ENCODE measurements at regions not wholly inside any gene's neighbourhood (a gene's known extent, or its start where the extent isn't known, plus 50 kb on each side); places are given as distances from the start of the nearest gene placed in this dataset.

DNA sequence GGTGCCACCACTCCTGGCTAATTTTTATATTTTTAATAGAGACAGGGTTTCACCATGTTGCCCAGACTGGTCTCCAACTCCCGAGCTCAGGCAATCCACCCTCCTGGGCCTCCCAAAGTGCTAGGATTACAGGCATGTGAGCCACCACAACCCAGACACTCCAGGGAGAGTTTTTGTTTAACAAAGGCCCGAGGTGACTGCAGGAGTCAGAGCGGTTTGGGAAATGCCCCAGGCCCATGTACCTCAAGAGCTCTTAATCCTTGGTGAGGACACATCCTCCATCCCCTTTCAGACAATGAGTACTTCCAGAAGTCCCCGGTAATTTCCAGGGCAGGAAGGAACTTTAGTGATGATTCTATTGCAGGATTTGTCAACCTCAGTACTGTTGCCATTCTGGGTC, 176.0 kb downstream of the ESRRB start:
- DNase-seq: no peak

DNA sequence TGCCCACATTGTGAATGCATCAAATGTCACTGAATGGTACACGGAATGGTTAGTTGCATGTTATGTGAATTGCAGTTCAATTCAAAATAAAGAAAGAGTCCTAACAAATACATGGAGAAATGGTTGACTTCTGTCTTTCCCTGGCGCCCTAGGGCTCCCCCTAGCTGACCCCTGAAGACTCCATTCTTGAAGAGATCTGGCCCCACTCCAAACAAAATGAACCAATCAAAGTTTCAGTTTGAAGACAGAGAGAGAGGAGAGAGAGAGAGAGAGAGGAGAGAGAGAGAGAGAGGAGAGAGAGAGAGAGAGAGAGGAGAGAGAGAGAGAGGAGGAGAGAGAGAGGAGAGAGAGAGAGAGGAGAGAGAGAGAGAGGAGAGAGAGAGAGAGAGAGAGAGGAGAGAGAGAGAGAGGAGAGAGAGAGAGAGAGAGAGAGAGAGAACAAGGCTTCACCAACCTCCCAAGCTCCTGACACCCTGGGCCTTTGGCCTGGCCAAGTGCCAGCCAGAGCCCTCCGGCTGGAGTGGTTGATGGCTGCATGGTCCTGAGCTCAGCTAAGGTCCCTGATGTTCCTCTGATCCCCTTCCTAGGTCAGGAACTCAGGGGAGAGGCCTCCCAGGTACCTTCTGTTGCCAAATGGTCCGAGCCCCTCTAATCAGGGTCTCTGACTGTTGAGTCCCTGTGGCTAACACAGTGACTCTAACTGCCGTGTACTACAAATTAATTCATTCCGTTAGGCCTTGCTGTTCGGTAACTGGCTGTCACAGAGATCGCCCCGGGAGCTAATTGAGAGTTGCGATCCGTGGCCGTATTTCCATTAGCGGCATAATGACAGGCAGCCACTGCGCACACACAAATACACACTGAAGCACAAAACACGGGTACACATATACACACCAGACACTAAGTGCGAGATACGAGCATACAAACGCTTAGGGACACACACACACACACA, 188.8 kb downstream of the ESRRB start:
- DNase-seq: no peak

DNA sequence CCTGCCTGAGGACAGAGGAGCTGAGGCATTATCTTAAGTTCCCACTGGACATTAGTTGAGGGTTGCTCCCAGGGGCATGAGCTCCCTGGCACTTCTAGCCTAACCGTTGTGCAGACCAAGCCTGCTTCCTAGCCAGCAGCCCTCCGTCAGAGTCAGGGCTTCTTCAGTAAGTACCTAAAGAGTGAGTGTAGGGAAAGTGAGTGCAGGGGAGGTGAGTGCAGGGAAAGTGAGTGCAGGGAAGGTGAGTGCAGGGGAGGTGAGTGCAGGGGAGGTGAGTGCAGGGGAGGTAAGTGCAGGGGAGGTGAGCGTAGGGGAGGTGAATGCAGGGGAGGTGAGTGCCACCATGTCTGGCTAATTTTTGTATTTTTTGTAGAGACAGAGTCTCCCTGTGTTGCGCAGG, 190.5 kb downstream of the ESRRB start:
- DNase-seq: no peak

DNA sequence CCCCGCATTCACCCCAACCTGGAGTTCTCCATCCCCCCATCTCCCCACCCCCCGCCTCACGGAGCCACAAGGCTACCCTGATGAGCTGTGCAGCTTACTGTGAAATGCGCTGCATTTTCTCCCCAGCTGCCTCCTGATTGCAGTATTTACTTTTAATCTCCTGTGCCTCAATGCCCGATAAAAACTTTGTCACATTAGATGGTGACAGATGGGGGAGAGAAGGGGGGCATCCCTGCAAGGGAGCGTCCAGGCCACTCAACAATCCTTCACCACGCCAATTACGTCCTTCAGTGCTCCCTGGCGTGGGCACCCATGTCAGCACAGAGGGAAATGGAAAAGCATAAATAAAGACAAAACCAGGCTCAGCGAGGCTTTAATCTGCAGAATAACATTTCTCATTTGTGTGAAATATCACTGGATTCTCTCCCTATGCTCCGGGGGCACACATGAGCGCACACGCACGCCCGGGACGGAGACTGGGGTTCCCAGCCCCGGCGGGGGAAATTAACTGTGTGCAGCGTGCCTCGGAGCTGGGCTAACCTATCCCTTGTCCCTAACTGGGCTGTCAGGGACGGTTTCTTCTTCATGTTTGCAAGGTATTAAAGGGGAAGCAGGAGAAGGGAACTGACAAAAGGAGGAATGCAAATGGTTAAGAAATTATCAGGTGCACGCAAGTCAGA, 186.7 kb upstream of the VASH1 start:
- no peak for DNase-seq

DNA sequence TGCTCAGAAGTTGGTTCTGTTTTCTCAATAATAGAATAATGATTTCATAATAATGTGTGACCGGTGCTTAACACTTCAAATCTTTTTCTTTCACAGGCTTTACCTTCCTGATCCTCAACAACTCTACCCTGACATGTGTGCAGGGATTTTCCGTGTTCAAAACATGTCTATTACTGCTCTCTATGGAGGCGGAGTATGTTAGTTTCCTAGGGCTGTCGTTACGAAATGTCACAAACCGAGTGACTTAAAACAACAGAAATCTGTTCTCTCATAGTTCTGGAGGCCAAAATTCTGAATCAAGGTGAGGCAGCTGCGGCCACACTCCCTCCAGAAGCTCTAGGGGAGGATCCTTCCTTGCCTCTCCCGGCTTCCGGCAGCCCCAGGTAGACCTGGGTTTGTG, 186.2 kb upstream of the VASH1 start:
- DNase-seq: no peak

DNA sequence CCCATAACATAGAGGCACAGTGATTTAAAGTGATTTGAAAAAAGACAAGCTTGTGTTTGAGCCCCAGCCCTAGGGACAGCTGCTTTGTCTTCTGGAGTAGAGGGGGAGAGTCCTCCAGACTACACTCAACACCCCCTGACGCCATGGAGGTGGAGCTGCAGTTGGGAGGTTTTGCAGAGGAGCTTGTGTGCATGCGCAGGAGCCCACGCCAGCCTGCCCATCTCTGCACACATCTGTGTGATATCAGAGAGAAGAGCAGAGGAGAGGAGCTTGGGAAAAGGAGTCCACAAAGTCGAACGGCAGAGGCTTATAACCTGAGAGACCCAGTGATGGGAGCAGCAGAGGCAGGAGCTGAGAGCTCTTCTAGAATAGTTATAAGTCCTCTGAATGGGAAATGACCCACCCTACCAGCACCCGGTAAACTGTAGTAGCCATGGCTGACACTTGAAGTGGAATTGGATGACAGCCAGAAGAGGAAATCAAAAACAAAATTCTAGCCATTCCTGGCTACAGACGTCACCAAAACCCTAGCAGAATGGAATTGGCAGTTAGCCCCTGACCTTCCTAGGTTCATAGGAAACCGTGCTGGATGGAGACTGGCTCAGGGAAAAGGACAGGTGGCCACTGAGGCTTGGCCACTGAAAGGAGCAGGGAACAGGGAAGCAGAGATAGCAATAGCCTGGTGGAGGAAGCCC, 185.1 kb upstream of the VASH1 start:
- peak; percentile 15 for DNase-seq

DNA sequence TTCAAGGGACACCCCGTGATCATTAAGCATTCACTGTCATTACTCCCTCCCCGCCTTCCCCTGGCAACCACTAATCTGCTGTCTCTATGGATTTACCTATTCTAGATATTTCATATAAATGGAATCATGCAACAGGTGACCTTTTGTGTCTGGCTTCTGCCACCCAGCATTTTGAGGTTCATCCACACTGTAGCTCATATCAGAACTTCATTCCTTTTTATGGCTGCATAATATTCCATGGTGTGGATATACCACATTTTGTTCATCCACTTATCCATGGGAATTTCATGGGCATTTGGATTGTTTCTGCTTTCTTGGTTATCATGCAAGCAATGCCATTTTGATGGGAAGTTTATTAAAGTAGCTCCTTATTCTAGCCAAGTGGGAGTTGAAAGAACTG, 184.2 kb upstream of the VASH1 start:
- no peak for DNase-seq

DNA sequence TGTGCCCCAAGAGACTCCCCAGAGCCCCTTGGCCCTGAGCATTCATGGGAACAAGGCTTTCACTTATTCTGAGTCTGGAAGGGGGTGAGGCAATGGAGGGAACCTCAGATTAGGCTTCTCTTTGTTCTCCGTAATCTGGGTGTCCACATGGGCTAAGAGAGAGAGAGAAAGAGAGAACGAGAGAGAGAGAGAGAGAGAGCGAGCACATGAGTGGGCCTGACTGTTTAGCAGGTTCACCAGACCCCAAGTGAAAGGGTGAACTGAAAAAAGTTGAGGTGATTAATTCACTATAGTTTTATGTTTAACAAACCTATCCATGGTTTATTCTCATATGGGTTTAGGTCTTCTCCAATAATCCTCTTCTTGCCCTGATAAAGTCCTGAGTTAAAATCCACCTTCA, 183.4 kb upstream of the VASH1 start:
- no peak for DNase-seq

DNA sequence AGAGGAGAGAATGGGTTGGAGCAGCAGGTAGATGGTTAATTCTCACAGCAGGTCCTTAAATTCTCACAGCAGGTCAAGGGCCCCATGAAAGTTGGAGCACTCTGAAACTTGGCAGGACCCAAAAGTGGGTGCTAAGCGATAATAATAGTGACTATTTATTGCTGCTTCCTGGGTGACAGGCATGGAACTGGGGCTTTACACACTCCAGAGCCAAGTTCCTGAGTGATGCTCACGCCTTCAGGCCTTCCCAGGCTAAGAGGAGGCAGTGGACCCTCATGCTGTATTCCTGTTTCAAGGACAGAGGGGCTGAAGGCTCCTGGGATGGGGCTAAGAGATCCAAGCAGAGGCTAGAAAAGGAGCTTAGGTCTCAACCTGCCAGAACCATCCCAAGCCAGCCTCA, 180.9 kb upstream of the VASH1 start:
- no peak for DNase-seq

DNA sequence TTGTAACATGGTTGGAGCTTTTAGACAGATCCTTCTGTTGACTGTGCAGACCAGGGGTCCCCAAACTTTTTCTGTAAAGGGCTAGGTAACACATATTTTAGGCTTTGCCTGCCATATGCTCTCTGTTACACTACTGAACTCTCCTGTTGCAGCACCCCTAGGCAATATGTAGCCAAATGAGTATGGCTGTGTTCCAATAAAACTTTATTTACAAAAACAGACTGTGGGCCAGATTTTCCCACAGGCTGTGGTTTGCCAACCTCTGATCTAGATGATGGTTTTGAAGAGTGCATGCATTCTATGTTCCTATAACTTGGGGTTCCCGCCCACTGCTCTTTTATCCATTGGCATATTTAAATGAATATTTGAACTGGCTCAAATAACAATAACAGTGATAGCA, 180.3 kb upstream of the VASH1 start:
- no peak for DNase-seq

DNA sequence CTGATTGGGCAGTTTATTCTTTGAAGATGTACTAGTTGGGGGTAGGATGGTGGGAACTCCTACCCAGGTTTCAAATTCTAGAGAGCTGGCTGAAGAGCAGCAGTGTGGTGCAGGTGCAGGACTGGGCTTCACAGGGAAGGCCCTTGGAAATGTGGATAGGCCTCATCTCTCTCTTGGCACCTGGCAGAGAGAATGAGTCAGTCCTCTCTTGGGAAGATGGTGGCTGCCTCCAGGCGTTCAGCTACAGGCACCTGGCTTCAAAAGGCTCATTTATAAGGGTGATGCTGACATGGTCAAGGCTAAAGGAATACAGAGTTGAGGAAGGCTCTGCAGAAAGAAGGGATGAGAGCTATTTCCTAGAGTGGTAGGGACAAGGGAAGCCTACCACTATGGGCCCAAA, 179.7 kb upstream of the VASH1 start:
- DNase-seq: no peak

DNA sequence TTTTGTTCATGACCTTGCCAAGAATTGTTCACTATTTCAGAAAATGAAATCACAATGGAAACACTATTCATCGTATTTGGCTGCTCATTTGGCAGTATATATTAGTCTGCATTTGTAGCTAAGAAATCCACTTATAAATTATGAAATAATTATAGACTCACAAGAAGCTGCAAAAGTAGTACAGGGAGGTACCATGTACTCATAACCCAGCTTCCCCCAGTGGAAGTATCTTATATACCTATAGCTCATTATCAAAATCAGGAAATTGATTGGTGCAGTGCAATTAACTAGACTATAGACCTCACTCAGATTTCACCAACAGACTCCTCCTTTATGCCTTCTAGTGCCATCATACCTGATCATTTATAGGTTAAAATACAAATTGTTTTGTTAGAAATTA, 178.8 kb upstream of the VASH1 start:
- DNase-seq: no peak

DNA sequence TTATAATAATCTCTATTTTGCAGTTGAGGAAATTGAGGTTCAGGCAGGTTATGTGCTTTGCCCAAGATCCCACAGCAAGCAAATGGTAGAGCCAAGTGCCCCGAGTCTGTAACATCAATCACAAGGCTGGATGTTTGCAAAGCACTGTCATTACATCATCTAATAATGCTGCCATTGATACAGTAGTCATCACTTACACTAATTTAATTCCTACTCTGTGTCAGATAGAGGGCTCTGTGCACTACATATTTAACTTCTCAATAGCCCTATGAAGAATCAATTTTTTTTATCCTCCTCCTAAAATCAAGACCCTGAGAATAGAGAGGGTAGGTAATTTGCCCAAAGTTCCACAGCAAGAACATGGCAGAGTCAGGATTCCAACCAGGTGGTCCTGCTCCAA, 178.1 kb upstream of the VASH1 start:
- DNase-seq: no peak

DNA sequence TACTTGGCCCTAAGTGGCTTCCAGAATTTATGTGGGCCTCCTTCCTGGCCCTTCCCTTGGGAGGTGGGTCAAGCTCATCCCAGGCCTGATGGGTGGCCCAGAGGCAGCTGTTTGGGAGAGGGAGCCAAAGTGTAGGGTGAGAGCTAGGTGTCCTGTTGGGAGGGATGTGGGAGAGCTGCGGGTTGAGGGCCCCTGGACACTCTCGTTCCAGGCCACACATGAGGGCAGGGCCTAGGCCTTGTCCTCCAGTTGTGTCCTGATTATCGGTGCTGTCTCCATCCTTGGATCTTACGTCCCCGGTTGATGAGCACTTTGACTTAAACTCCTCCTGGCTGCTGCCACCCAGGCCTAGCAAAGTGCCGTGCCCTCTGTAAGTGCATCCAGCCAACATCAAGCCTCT, 177.5 kb upstream of the VASH1 start:
- no peak for DNase-seq

DNA sequence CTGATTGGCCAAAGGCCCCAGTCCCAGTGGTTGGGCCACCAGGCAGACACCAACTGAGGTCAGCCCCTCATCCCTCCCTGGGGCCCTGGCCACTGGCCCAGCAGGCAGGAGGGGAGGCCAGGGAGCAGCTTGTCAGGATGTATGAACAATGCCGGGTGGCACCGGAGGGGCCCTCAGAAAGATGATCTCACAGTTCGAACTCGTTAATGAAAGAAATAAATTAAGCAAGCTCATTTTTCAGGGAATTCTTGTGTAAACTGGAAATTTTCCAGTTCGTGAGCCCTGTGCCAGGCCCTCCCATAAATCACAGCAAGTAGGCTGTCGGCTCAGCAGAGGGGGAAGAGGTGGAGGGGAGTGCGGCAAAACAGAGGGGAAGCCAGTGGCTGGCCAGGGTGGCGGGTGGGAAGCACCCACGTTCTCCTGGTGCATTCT, 177.0 kb upstream of the VASH1 start:
- peak; percentile 39 for DNase-seq

DNA sequence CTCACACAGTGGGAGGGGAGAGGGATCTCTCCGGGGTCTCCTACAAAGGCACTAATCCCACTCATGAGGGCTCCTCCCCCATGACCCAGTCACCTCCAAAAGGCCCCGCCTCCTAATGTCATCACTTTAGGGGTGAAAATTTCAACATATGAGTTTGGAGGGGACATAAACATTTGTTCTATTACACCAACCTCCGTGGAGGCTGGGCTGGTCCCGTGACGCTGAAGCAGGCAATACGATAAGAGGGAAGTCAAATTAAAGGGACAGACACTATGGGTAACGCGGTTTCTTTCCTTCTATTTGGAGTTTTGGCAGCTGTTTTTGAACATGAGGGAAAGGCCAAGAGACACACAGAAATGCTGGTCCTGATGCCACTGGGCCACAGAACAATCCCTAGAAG, 175.7 kb upstream of the VASH1 start:
- DNase-seq: no peak

DNA sequence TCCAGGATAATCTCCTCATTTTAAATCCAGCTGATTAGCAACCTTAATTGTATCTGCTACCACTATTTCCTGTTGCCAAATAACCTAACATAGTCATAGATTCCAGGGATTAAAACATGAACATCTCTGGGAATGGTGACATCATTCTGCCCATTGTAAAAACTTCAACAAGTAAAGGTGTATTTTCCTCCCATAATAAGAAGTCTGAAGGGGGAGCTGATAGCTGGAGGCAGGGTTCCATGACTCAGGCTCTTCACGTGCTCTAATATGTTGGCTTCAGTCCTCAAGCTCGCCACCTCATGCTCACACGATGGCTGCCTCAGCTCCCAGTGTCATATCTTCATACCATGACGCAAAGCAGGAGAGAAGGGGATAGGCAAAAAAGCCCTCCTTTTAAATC, 172.0 kb upstream of the VASH1 start:
- no peak for DNase-seq

DNA sequence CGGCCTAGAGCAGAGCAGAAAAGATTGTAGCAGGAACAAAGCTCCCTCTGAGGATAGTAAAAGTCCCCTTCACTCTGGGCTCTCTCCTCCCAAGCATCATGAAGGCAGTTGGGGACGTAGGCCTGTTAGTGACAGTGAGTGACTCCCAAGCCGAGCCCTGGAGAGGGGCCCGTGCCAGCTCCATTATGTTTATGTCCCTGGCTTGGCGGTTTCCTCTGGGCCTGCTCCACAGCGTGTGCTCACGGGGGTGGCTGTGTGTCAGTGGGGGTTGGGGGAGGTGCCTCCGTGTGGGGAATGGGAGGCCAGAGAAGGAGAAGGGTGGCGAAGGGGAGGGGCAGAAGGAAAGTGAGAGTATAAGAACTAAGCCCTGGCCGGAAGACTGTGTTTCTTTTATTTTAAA, 170.0 kb upstream of the VASH1 start:
- no peak for DNase-seq

DNA sequence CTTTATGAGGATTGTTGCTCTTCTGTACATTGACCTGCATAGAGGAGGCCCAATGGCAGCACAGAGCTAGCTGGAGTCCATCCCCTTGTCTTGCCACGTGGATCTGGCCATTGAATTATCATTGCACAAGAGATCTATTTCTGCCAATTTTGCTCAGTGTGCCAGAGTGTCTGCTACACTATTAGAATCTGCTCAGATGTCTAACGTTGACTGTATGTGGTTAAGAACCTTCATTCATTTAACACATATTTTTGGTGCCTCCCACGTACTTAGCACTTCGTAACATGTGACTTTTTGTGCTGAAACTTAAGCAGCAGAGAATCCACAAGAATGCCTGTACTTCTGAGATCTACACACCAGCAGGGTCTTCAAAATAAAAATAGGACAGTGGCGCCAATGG, 166.0 kb upstream of the VASH1 start:
- DNase-seq: no peak

DNA sequence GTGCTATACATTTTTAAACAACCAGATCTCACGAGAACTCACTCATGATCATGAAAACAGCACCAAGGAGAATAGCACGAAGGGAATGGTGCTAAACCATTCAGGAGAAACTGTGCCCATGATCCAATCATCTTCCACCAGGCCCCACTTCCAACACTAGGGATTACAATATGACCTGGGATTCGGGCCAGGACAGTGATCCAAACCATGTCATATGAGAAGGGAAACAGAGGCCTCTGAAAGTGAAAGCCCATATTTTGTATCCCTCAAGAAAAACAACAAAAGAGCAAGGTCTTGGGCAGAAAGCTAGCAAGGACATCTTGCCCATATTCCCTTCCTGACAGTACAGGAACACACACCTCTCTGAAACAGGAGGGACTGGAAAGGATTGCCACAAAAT, 163.9 kb upstream of the VASH1 start:
- DNase-seq: no peak

DNA sequence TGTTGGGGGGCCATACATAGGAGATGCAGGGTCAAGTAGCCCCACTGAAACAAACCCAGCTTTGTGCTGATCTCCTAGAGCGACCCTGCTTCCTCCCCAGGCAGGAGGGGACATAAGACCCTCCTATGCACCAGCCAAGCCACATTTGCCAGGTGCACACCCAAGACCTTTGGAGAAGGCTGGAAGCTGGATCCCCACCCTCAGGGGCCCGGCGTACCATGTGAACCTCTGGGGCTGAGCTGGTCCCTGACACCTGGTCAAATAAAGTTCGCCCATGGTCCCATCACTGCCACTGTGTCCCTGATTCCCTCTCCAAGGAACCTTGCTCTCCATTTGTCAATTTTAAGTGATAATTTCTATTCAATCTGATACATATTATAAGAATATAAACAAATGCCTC, 162.1 kb upstream of the VASH1 start:
- no peak for DNase-seq

DNA sequence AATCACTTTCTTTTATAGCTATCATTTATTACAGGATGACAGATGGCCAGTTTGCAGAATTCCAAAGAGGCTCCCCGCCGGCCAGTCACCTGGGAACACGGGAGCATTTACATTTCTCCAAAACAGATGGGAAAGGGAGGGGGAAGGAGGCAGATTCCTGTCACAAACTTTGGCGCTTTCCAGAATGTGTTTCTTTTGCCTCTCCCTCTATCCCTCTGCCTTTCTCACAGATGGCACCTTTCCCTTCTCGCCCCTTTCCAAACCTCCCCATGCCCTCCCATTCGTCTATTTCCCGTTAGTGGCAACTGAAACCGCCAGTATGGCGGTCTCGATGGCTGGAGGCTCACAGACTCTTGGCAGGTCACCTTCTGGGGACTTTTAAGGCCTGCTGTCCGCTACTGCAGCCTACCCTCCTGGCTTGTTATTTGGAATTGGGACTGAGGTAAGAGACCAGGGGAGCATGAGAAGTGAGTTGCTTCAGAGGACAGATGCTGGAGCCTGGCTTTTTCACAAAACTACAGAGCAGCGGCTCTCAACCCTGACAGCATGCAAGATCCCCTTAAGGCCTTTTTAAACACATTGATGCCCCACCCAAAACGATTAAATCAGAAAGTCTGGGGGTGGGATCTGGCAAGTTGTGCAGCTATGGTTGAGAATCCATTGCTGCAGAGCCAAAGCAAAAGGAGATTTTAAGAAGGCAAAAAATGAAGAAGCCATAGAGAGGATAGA, 161.5 kb upstream of the VASH1 start:
- DNase-seq: no peak

DNA sequence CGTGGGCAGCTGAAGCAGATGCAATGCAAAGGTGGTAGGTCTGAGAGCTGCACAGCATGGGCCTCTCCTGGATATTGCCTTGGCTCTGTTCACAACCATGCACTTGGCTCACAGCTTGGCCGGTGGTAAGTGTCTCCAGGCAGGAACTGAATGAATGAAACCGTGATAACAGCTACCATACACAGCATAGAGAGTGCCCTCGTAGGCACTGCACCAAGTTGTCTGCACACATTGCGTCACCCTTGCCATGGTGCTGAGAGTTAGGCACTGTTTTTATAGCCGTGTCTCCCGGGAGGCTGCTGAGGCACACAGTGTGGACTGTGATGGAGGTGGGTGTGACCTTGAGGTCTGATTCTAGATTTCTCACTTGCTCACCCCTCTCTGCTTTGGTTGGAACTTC, 157.6 kb upstream of the VASH1 start:
- no peak for DNase-seq

All from SHP77 treated with DMSO at 0.1 percent for 48 hours (cell line).